NB4 (cell line): ENCODE measurements at regions not wholly inside any gene's neighbourhood (a gene's known extent, or its start where the extent isn't known, plus 50 kb on each side); places are given as distances from the start of the nearest gene placed in this dataset.

ENCODE experiments used
- MYC ChIP-seq: IDR thresholded peaks from 2 replicates; pipeline ENCODE4 v1.6.1; 2011; ENCODE audit warnings: low read depth, low read length
- POLR2A ChIP-seq: IDR thresholded peaks from 2 replicates; pipeline ENCODE4 v1.6.1; 2011; ENCODE audit warnings: mild to moderate bottlenecking; ENCODE audit not compliant: insufficient read length; ENCODE audit errors: extremely low read depth
- TF ChIP-seq, protein P1 (sequence below): IDR thresholded peaks from one replicate; pipeline ENCODE4 v1.5.1; 2012; ENCODE audit warnings: low read depth, low read length
- TF ChIP-seq, protein P2 (sequence below): IDR thresholded peaks from 2 replicates; pipeline ENCODE4 v1.6.1; 2011; ENCODE audit warnings: low read depth, low read length

DNA sequence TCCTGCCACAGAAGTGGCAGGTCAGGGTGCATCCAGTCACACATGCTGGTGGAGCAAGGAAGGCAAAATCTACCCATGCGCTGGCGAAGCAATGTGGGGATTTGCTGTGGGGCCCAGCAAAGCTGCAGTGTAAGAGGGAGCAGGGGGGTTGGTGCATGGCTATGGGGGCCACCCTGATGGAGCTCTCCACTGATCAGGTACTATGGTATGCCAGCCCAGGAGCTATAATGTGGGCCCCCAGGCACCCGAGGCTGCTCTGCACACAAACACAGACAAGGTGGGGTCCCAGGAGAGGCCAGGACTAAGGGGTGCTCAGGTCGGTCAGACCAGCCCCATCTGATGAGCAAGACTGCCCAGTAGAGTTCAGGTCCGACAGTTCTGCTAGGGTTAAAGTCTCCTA is 213.5 kb downstream of the ZC3H11B start:
- TF ChIP-seq, protein P1, sequence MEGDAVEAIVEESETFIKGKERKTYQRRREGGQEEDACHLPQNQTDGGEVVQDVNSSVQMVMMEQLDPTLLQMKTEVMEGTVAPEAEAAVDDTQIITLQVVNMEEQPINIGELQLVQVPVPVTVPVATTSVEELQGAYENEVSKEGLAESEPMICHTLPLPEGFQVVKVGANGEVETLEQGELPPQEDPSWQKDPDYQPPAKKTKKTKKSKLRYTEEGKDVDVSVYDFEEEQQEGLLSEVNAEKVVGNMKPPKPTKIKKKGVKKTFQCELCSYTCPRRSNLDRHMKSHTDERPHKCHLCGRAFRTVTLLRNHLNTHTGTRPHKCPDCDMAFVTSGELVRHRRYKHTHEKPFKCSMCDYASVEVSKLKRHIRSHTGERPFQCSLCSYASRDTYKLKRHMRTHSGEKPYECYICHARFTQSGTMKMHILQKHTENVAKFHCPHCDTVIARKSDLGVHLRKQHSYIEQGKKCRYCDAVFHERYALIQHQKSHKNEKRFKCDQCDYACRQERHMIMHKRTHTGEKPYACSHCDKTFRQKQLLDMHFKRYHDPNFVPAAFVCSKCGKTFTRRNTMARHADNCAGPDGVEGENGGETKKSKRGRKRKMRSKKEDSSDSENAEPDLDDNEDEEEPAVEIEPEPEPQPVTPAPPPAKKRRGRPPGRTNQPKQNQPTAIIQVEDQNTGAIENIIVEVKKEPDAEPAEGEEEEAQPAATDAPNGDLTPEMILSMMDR, result no peak
- TF ChIP-seq POLR2A (no peak), MYC (no peak)
- TF ChIP-seq, protein P2, sequence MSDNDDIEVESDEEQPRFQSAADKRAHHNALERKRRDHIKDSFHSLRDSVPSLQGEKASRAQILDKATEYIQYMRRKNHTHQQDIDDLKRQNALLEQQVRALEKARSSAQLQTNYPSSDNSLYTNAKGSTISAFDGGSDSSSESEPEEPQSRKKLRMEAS, result no peak
